Effector memory CD8-positive, alpha-beta T cell (primary cell): ENCODE measurements at regions not wholly inside any gene's neighbourhood (a gene's known extent, or its start where the extent isn't known, plus 50 kb on each side); places are given as distances from the start of the nearest gene placed in this dataset.
A peak's percentile ranks its signal among the peaks of the same experiment; 100 is the strongest.
"Not testable (repeated sequence)": the region's sequence is repeated elsewhere in the genome, so short reads cannot be mapped to it uniquely, and the experiment has no call there.

Source experiments
- ATAC-seq: fragments of 150-1000 bp; cut with Tn5 transposase; replicated peaks from 2 replicates; pipeline ENCODE4 v1.10.0; 2021; ENCODE audit warnings: mild to moderate bottlenecking, moderate library complexity
- DNase-seq, 3 experiments: peaks; one replicate each; pipeline ENCODE4 v3.0.0; 2021
- H3K27ac Mint-ChIP-seq, 2 donors: one replicate each; pipeline ENCODE4 v1.8.0; 2022; ENCODE audit warnings: mild to moderate bottlenecking in 2 of 2, mixed read lengths in 2 of 2, moderate library complexity in 2 of 2
- H3K27me3 Mint-ChIP-seq, 2 donors: one replicate each; pipeline ENCODE4 v1.8.0; 2022; ENCODE audit warnings: mixed read lengths in 2 of 2
- H3K36me3 Mint-ChIP-seq: one replicate; pipeline ENCODE4 v1.8.0; 2022; ENCODE audit warnings: mild to moderate bottlenecking, moderate library complexity, mixed read lengths; ENCODE audit not compliant: insufficient read depth
- H3K4me1 Mint-ChIP-seq, 2 donors: one replicate each; pipeline ENCODE4 v1.8.0; 2022; ENCODE audit warnings: low read depth in 2 of 2, mixed read lengths in 2 of 2
- H3K4me3 Mint-ChIP-seq, 2 donors: one replicate each; pipeline ENCODE4 v1.8.0; 2022; ENCODE audit warnings: mild to moderate bottlenecking in 2 of 2, mixed read lengths in 2 of 2, moderate library complexity in 2 of 2
- H3K9me3 Mint-ChIP-seq, 2 donors: one replicate each; pipeline ENCODE4 v1.8.0; 2022; ENCODE audit warnings: mixed read lengths in 2 of 2

- no peak for ATAC-seq
- H3K36me3 Mint-ChIP-seq = no peaks in the 10 kb centered on the region
Measured at GRCh38 chr2:47632754-47633153, 62.0 kb upstream of the KCNK12 start.

GRCh38 chr2:47631792-47632398 is 61.1 kb upstream of the KCNK12 start:
- Mint-ChIP-seq H3K4me1 (no peaks in the 10 kb centered on the region), H3K36me3 (no peaks in the 10 kb centered on the region), H3K9me3 (no peaks in the 10 kb centered on the region), H3K27ac (no peak overlapping the region), H3K4me3 (no peak overlapping the region), H3K27me3 (peaks cover 11 to 66% of the 10 kb centered on the region in 2 donors)
- ATAC-seq = no peak
- DNase-seq = no peak

More at GRCh38 chr2:47632754-47633153, 62.0 kb upstream of the KCNK12 start:
- Mint-ChIP-seq H3K9me3 (no peaks in the 10 kb centered on the region), H3K27me3 (peaks cover 6 to 57% of the 10 kb centered on the region in 2 donors), H3K4me3 (no peak overlapping the region), H3K4me1 (no peaks in the 10 kb centered on the region), H3K27ac (peak overlapping the region in 1 of 2 donors; percentile 20)
- DNase-seq = no peak

- H3K4me1 Mint-ChIP-seq = no peaks in the 10 kb centered on the region
- H3K4me3 Mint-ChIP-seq = no peak overlapping the region
- ATAC-seq = no peak
- no peaks in the 10 kb centered on the region for H3K9me3 Mint-ChIP-seq
- no peaks in the 10 kb centered on the region for H3K36me3 Mint-ChIP-seq
- H3K27me3 Mint-ChIP-seq = peaks cover 12 to 72% of the 10 kb centered on the region in 2 donors
- DNase-seq = no peak
- H3K27ac Mint-ChIP-seq = no peak overlapping the region
Measured at GRCh38 chr2:47631306-47631705, 60.5 kb upstream of the KCNK12 start.

- no peak for ATAC-seq
- DNase-seq = no peak
- Mint-ChIP-seq H3K4me3 (no peak overlapping the region), H3K27me3 (peaks cover 18 to 87% of the 10 kb centered on the region in 2 donors), H3K4me1 (no peaks in the 10 kb centered on the region), H3K36me3 (no peaks in the 10 kb centered on the region), H3K9me3 (no peaks in the 10 kb centered on the region), H3K27ac (no peak overlapping the region)
Measured at GRCh38 chr2:47629501-47630460, 59.0 kb upstream of the KCNK12 start.

- no peak for ATAC-seq
- peaks cover 25 to 87% of the 10 kb centered on the region in 2 donors for H3K27me3 Mint-ChIP-seq
- no peaks in the 10 kb centered on the region for H3K36me3 Mint-ChIP-seq
Measured at GRCh38 chr2:47628904-47629303, 58.1 kb upstream of the KCNK12 start.

GRCh38 chr2:47626664-47627063 is 55.9 kb upstream of the KCNK12 start:
- Mint-ChIP-seq H3K4me3 (no peak overlapping the region), H3K27ac (no peak overlapping the region), H3K36me3 (no peaks in the 10 kb centered on the region), H3K4me1 (no peaks in the 10 kb centered on the region), H3K27me3 (peaks cover 25 to 74% of the 10 kb centered on the region in 2 donors), H3K9me3 (no peaks in the 10 kb centered on the region)
- no peak for ATAC-seq
- no peak for DNase-seq

More at GRCh38 chr2:47628904-47629303, 58.1 kb upstream of the KCNK12 start:
- H3K27ac Mint-ChIP-seq = no peak overlapping the region
- H3K4me3 Mint-ChIP-seq = no peak overlapping the region
- H3K9me3 Mint-ChIP-seq = no peaks in the 10 kb centered on the region
- no peak for DNase-seq
- no peaks in the 10 kb centered on the region for H3K4me1 Mint-ChIP-seq

- peaks cover 20 to 44% of the 10 kb centered on the region in 2 donors for H3K27me3 Mint-ChIP-seq
- ATAC-seq, H3K9me3 Mint-ChIP-seq, H3K4me1 Mint-ChIP-seq, H3K36me3 Mint-ChIP-seq, H3K4me3 Mint-ChIP-seq, H3K27ac Mint-ChIP-seq, DNase-seq: not testable (repeated sequence)
Measured at GRCh38 chr2:47623140-47623539, 52.4 kb upstream of the KCNK12 start.

- Mint-ChIP-seq H3K27me3 (peaks cover 13 to 38% of the 10 kb centered on the region in 2 donors), H3K4me1 (no peaks in the 10 kb centered on the region), H3K9me3 (no peaks in the 10 kb centered on the region), H3K27ac (no peak overlapping the region), H3K36me3 (no peaks in the 10 kb centered on the region), H3K4me3 (no peak overlapping the region)
- no peak for DNase-seq
- ATAC-seq = no peak
Measured at GRCh38 chr2:47620770-47621437, 50.1 kb upstream of the KCNK12 start.
